DOHH2 (cell line): ENCODE measurements at regions not wholly inside any gene's neighbourhood (a gene's known extent, or its start where the extent isn't known, plus 50 kb on each side); places are given as distances from the start of the nearest gene placed in this dataset.

Source experiments
- CTCF ChIP-seq: fragments of 200-600 bp; sonication (generic); IDR thresholded peaks from one replicate; pipeline ENCODE4 v1.5.1; 2014; ENCODE audit warnings: antibody characterized with exemption, mild to moderate bottlenecking, low read depth, low read length; ENCODE audit not compliant: poor library complexity, severe bottlenecking
- EZH2phosphoT487 ChIP-seq: fragments of 200-600 bp; sonication (generic); IDR thresholded peaks from 2 replicates; pipeline ENCODE4 v1.6.1; 2017; ENCODE audit warnings: borderline replicate concordance, mild to moderate bottlenecking, antibody characterized with exemption, low read length, moderate library complexity, mixed read lengths

- no peak for TF ChIP-seq CTCF
- TF ChIP-seq EZH2phosphoT487 = no peak
These were observed 184.3 kb upstream of the TWIST2 start for GRCh38 chr2:238663586-238663985.
